LoVo (cell line): ENCODE measurements at regions not wholly inside any gene's neighbourhood (a gene's known extent, or its start where the extent isn't known, plus 50 kb on each side); places are given as distances from the start of the nearest gene placed in this dataset.

ENCODE experiments used
- DNase-seq: peaks from one replicate; pipeline ENCODE4 v3.0.0-alpha.2; 2016; ENCODE audit warnings: low spot score

- no peak for DNase-seq
These were observed 1746.4 kb upstream of the PCDH7 start for GRCh38 chr4:28973587-28974350.

- DNase-seq, result no peak
These were observed 1743.8 kb upstream of the PCDH7 start for GRCh38 chr4:28976369-28976768.

GRCh38 chr4:29002151-29002550 is 1718.0 kb upstream of the PCDH7 start:
- DNase-seq, result no peak

GRCh38 chr4:29005838-29006237 is 1714.3 kb upstream of the PCDH7 start:
- no peak for DNase-seq

- no peak for DNase-seq
These were observed 1710.3 kb upstream of the PCDH7 start for GRCh38 chr4:29009908-29010307.

GRCh38 chr4:29013341-29013740 is 1706.8 kb upstream of the PCDH7 start:
- no peak for DNase-seq

- DNase-seq, result no peak
These were observed 1705.6 kb upstream of the PCDH7 start for GRCh38 chr4:29014555-29014954.

- no peak for DNase-seq
These were observed 1686.5 kb upstream of the PCDH7 start for GRCh38 chr4:29033703-29034102.

- no peak for DNase-seq
These were observed 1682.7 kb upstream of the PCDH7 start for GRCh38 chr4:29037501-29037900.

GRCh38 chr4:29043411-29043810 is 1676.8 kb upstream of the PCDH7 start:
- DNase-seq, result no peak

GRCh38 chr4:29046186-29046585 is 1674.0 kb upstream of the PCDH7 start:
- DNase-seq, result no peak

GRCh38 chr4:29046781-29047180 is 1673.4 kb upstream of the PCDH7 start:
- no peak for DNase-seq

- DNase-seq, result no peak
These were observed 1672.7 kb upstream of the PCDH7 start for GRCh38 chr4:29047341-29048041.

GRCh38 chr4:29051381-29051965 is 1668.7 kb upstream of the PCDH7 start:
- DNase-seq, result no peak

GRCh38 chr4:29052266-29052665 is 1667.9 kb upstream of the PCDH7 start:
- DNase-seq, result no peak

GRCh38 chr4:29058531-29058930 is 1661.6 kb upstream of the PCDH7 start:
- DNase-seq, result no peak

- no peak for DNase-seq
These were observed 1653.3 kb upstream of the PCDH7 start for GRCh38 chr4:29066861-29067260.

GRCh38 chr4:29073571-29073970 is 1646.6 kb upstream of the PCDH7 start:
- no peak for DNase-seq

GRCh38 chr4:29075366-29075765 is 1644.8 kb upstream of the PCDH7 start:
- no peak for DNase-seq

- no peak for DNase-seq
These were observed 1640.9 kb upstream of the PCDH7 start for GRCh38 chr4:29079260-29079659.

- no peak for DNase-seq
These were observed 1638.8 kb upstream of the PCDH7 start for GRCh38 chr4:29081234-29081955.

- no peak for DNase-seq
These were observed 1637.5 kb upstream of the PCDH7 start for GRCh38 chr4:29082684-29083083.

GRCh38 chr4:29085748-29086147 is 1634.4 kb upstream of the PCDH7 start:
- no peak for DNase-seq
